Prostate gland (tissue), 2 donors: ENCODE measurements at regions not wholly inside any gene's neighbourhood (a gene's known extent, or its start where the extent isn't known, plus 50 kb on each side); places are given as distances from the start of the nearest gene placed in this dataset.

Source experiments
- DNase-seq: peaks from one replicate; pipeline ENCODE4 v3.0.0-alpha.2; 2019; ENCODE audit warnings: low spot score
- H3K27ac ChIP-seq, 2 donors: fragments of 200-600 bp; sonication (generic); 2 replicates each; pipeline ENCODE4 v1.5.1; 2017 to 2019
- H3K27me3 ChIP-seq: fragments of 200-600 bp; sonication (generic); replicated peaks from 2 replicates; pipeline ENCODE4 v1.5.1; 2019; ENCODE audit not compliant: insufficient read depth
- H3K36me3 ChIP-seq, 2 donors: fragments of 200-600 bp; sonication (generic); 1 replicate in 1 of 2; 2 replicates in 1 of 2; pipeline versions ENCODE4 v1.5.1 to v1.8.1; 2017 to 2019
- H3K4me1 ChIP-seq: fragments of 200-600 bp; sonication (generic); replicated peaks from 2 replicates; pipeline ENCODE4 v1.5.1; 2019
- H3K4me3 ChIP-seq, 2 donors: fragments of 200-600 bp; sonication (generic); 2 replicates each; pipeline ENCODE4 v1.5.1; 2017 to 2019
- H3K9me3 ChIP-seq: fragments of 200-600 bp; sonication (generic); 2 replicates; pipeline ENCODE4 v1.5.1; 2017
- POLR2A ChIP-seq: fragments of 450-650 bp; IDR thresholded peaks from one replicate; pipeline ENCODE4 v1.6.1; 2016; ENCODE audit warnings: antibody characterized with exemption, mild to moderate bottlenecking
- POLR2AphosphoS5 ChIP-seq: sonication (generic); formaldehyde crosslinking; IDR thresholded peaks from one replicate; pipeline ENCODE4 v1.6.1; 2017; ENCODE audit warnings: antibody characterized with exemption
- WGBS: methylation state at CpG from one replicate; pipeline ENCODE4 v1.1.5; 2018; 5-methylcytosine and 5-hydroxymethylcytosine counted together
- intact Hi-C: fragments of 100-400 bp; cut with DNase I; formaldehyde crosslinking; loops from one replicate; pipeline ENCODE4 v1.14.2; 2022
- TF ChIP-seq, protein P1 (sequence below), 4 experiments: fragments of 200-600 bp in 2 of 4; fragments of 450-650 bp in 2 of 4; sonication (generic) in 2 of 4; IDR thresholded peaks; 1 replicate in 3 of 4; 2 replicates in 1 of 4; pipeline ENCODE4 v1.5.1; 2016 to 2019; ENCODE audit warnings: antibody characterized with exemption in 4 of 4, mild to moderate bottlenecking in 2 of 4, moderate library complexity in 2 of 4

DNA sequence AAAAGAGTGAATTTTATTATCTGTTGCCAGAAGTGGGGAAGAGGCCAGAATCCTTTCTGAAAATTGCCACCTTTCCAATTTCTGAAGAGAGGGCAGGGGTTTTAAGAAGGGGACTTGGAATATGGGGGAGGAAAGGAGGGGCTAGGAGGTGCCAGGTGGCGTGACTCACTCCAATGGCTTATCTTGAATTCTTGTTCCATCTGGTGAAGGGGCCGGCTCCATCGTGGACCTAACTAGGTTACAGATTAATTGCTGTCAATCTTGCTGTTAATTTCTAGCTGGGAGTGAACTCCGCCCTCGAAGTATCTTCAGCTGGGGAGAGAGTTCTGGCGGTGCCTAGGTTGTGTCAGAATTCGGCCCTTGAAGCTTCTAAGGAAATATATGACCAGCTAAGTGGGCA is 138.7 kb downstream of the YTHDC2 start:
- H3K4me1 ChIP-seq: no peaks in the 10 kb centered on the region
- H3K27me3 ChIP-seq: no peaks in the 10 kb centered on the region
- no peaks in the 10 kb centered on the region for H3K9me3 ChIP-seq
- H3K27ac ChIP-seq: no peak overlapping the region
- no peak overlapping the region for H3K4me3 ChIP-seq
- H3K36me3 ChIP-seq: no peaks in the 10 kb centered on the region
- TF ChIP-seq POLR2A (no peak), POLR2AphosphoS5 (no peak)
- TF ChIP-seq, protein P1, sequence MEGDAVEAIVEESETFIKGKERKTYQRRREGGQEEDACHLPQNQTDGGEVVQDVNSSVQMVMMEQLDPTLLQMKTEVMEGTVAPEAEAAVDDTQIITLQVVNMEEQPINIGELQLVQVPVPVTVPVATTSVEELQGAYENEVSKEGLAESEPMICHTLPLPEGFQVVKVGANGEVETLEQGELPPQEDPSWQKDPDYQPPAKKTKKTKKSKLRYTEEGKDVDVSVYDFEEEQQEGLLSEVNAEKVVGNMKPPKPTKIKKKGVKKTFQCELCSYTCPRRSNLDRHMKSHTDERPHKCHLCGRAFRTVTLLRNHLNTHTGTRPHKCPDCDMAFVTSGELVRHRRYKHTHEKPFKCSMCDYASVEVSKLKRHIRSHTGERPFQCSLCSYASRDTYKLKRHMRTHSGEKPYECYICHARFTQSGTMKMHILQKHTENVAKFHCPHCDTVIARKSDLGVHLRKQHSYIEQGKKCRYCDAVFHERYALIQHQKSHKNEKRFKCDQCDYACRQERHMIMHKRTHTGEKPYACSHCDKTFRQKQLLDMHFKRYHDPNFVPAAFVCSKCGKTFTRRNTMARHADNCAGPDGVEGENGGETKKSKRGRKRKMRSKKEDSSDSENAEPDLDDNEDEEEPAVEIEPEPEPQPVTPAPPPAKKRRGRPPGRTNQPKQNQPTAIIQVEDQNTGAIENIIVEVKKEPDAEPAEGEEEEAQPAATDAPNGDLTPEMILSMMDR (IDR thresholded peaks at IDR 0.05): no peak
- DNase-seq: no peak
- 52% methylated on average over 7 of the region's 7 CpGs for WGBS
- intact Hi-C loops: no loop called here

DNA sequence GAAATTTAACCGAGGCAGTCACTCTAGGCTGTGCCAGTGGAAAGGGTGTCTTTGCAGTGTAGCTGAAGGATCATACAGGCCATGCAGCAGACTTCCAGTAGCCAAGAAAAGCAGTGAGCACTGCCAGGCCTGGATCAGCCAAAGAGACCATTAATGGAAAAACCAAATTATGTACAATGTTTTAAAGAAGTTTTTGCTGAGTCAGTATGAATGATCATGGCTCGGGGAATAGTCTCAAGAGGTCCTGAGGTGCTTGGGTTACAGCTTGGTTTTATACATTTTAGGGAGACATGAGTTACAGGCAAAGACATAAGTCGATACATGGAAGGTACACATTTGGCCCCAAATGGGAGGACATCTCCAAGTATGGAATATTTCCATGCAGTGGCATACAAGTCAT is 141.3 kb downstream of the YTHDC2 start:
- no peaks in the 10 kb centered on the region for H3K36me3 ChIP-seq
- intact Hi-C loops: no loop called here
- H3K4me3 ChIP-seq: no peak overlapping the region
- H3K27ac ChIP-seq: no peak overlapping the region
- H3K9me3 ChIP-seq: no peaks in the 10 kb centered on the region
- H3K4me1 ChIP-seq: no peaks in the 10 kb centered on the region
- 92% methylated on average over 3 of the region's 3 CpGs for WGBS
- H3K27me3 ChIP-seq: no peaks in the 10 kb centered on the region
- no peak for DNase-seq
- TF ChIP-seq, protein P1 (IDR thresholded peaks at IDR 0.05): no peak
- TF ChIP-seq POLR2AphosphoS5 (no peak), POLR2A (no peak)

DNA sequence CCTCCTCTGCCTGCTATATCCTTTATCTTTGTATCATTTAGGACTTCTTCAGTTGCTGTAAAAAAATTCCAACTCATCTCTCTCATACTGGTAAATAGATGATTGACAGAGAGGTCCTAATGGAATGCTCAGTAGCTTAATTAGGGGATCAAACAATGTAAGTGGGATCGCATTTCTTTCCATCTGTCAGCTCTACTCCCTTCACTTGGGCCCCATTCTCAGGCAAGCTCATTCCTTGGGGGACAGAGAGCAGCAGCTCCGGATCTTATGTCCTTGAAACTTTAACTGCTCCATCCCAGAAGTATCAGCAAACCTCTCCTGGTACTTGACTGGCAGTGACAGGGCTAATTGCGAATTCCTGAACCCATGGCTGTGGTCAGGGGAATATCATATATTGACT is 146.7 kb downstream of the YTHDC2 start:
- Histone ChIP-seq H3K4me1 (no peaks in the 10 kb centered on the region), H3K27me3 (no peaks in the 10 kb centered on the region), H3K36me3 (no peaks in the 10 kb centered on the region), H3K9me3 (no peaks in the 10 kb centered on the region), H3K27ac (no peak overlapping the region), H3K4me3 (no peak overlapping the region)
- TF ChIP-seq POLR2A (no peak), POLR2AphosphoS5 (no peak)
- TF ChIP-seq, protein P1 (IDR thresholded peaks at IDR 0.05): no peak
- DNase-seq: no peak
- WGBS: 60% methylated on average over 3 of the region's 3 CpGs
- intact Hi-C loops: no loop called here

DNA sequence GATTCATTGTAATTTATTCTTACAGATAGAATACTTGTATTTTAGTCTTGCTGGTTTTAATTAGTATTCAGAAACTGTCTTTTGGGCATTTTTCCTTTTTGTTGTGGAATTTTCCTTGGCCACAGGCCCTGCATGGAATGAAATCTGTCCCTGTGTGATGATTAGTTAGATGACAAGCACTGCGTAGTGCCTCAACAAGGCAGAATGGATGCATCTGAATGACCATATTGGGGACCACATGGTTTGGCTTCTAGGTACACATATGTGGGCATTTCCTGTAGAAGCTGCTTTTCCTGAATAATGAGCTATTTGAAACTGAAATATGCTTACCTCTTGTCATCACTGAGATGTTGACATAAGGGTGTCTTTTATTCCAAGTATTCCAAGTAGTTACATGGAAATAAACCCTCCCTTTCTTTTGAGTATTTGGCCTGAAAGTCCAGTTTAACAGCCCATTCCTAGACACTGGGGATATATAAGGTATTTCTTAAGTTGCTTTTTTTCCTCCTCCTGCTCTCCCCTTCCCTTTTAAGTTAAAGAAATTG is 147.3 kb downstream of the YTHDC2 start:
- intact Hi-C loops: no loop called here
- no peak overlapping the region for H3K4me3 ChIP-seq
- no peaks in the 10 kb centered on the region for H3K36me3 ChIP-seq
- no peaks in the 10 kb centered on the region for H3K4me1 ChIP-seq
- no peak for DNase-seq
- no peaks in the 10 kb centered on the region for H3K9me3 ChIP-seq
- H3K27me3 ChIP-seq: no peaks in the 10 kb centered on the region
- 83% methylated on average over 1 of the region's 1 CpG for WGBS
- TF ChIP-seq POLR2A (no peak), POLR2AphosphoS5 (no peak)
- TF ChIP-seq, protein P1 (IDR thresholded peaks at IDR 0.05): no peak
- no peak overlapping the region for H3K27ac ChIP-seq

DNA sequence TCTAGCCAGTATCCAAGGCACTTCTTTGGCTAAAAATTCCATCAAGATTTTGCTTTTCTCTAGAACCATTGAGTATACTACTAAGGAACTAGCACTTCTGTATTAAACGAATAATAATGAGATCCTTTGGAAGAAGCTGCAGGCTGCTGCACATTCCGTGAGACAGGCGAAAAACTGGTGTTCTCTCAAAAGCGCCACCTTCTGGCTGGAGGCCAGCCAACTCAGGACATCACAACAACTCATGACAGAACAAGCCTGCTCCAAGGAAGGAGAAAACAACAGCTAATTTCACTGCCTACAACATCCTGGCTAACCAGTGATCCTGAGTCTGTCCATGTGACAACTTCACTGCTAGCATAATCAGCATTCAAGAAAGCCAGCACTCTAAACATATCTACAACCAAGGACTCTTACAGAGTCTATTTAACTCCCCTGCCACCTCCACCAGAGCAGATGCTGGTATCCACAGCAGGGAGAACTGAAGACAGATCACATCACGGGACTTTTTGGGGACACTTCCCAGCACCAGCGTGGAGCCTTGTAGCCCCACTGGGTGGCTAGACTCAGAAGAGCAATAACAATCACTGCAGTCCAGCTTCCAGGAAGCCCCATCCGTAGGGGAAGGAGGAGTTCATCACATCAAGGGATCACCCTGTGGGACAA is 150.5 kb downstream of the YTHDC2 start:
- intact Hi-C loops: no loop called here
- Histone ChIP-seq H3K4me3 (no peak overlapping the region), H3K27me3 (no peaks in the 10 kb centered on the region), H3K27ac (no peak overlapping the region), H3K4me1 (no peaks in the 10 kb centered on the region), H3K36me3 (no peaks in the 10 kb centered on the region), H3K9me3 (no peaks in the 10 kb centered on the region)
- 72% methylated on average over 7 of the region's 7 CpGs for WGBS
- TF ChIP-seq, protein P1 (IDR thresholded peaks at IDR 0.05): no peak
- no peak for TF ChIP-seq POLR2AphosphoS5
- DNase-seq: no peak
